ENCODE measurements at regions not wholly inside any gene's neighbourhood (a gene's known extent, or its start where the extent isn't known, plus 50 kb on each side); places are given as distances from the start of the nearest gene placed in this dataset.

DNA sequence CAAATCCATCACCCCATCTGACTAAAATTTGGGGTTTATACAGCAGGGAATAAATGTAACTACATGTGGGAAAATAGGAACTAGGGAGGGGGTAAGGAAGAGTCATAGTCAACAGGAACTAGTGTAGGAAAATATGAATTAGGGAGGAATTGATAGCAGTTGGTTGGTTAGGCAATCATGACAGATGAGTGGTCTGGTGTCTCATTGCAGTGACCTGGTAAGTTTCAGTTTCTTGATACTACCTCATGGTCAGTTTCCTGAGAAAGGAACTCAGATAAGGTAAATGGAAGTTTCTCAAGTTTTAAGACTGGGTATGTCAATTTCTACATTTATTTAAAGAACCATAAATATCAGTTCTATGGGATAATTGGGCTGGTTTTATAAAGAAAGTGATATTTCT lies 442.3 kb downstream of the NPIPA7 start:
- intact Hi-C loops (cut with DNase I; ENCODE audit: low total_unique reads) (no loop called here), in situ Hi-C loops (cut with MboI; ENCODE audit: low sequenced_read_pairs in 4 of 4) (no loop called here)
- Histone ChIP-seq H3K9me3 (no peaks in the 10 kb centered on the region), H3K27me3 (no peaks in the 10 kb centered on the region), H3K4me1 (no peaks in the 10 kb centered on the region), H3K27ac (no peak overlapping the region), H3K4me3 (no peak overlapping the region), H3K36me3 (no peaks in the 10 kb centered on the region)
- no peak for TF ChIP-seq POLR2A (IDR thresholded peaks at IDR 0.05)
- TF ChIP-seq, protein P1, sequence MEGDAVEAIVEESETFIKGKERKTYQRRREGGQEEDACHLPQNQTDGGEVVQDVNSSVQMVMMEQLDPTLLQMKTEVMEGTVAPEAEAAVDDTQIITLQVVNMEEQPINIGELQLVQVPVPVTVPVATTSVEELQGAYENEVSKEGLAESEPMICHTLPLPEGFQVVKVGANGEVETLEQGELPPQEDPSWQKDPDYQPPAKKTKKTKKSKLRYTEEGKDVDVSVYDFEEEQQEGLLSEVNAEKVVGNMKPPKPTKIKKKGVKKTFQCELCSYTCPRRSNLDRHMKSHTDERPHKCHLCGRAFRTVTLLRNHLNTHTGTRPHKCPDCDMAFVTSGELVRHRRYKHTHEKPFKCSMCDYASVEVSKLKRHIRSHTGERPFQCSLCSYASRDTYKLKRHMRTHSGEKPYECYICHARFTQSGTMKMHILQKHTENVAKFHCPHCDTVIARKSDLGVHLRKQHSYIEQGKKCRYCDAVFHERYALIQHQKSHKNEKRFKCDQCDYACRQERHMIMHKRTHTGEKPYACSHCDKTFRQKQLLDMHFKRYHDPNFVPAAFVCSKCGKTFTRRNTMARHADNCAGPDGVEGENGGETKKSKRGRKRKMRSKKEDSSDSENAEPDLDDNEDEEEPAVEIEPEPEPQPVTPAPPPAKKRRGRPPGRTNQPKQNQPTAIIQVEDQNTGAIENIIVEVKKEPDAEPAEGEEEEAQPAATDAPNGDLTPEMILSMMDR (IDR thresholded peaks at IDR 0.05 in 4 of 5, conservative IDR thresholded peaks at IDR 0.05 in 1 of 5) = no peak
- ATAC-seq = no peak
- DNase-seq = no peak

DNA sequence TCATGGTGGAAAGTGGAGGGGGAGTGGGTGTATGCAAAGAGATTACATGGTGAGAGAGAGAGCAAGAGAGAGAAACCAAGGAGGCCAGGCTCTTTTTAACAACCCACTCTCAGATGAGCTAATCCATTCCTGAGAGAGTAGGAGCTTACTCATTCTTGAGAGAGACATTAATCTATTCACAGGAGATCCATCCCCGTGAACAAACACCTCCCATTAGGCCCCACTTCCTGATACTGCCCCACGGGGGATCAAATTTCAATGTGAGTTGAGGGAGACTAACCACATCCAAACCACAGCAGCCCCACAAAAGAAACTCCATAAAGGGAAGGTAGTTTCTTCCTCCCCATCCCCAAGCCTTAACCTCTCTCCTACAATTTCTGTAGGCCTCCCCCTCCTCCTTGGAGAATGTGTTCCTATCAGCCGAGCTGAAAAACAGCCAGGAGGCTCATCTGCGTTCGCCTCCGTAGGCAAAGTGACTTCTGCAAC lies 450.0 kb downstream of the NPIPA7 start:
- intact Hi-C loops (cut with DNase I; ENCODE audit: low total_unique reads) (no loop called here), in situ Hi-C loops (cut with MboI; ENCODE audit: low sequenced_read_pairs in 4 of 4) (no loop called here)
- DNase-seq (no peak), ATAC-seq (no peak)
- TF ChIP-seq POLR2A (IDR thresholded peaks at IDR 0.05) = no peak
- TF ChIP-seq, protein P1 (IDR thresholded peaks at IDR 0.05 in 4 of 5, conservative IDR thresholded peaks at IDR 0.05 in 1 of 5) = no peak
- no peaks in the 10 kb centered on the region for H3K9me3 ChIP-seq
- H3K4me3 ChIP-seq = no peak overlapping the region
- H3K36me3 ChIP-seq = no peaks in the 10 kb centered on the region
- H3K27me3 ChIP-seq = no peaks in the 10 kb centered on the region
- H3K27ac ChIP-seq = no peak overlapping the region
- H3K4me1 ChIP-seq = no peaks in the 10 kb centered on the region

DNA sequence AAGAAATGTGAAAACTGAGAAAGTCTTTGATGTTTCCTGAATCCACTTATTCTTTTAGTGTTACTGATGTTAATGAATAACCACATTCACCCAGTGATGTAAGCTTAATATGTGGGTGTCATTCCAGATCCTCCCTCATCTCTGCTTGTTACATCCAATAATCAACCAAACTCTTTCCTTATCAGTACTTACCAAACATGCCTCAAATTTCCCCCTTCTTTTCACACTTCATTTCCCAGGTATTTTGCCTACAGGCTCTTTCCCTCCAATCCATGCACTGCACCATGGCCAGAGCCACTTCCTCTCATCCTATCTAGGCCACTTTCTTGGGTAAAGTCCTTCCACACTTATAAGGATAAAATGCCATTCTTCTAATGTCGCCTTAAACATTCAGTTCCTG lies 451.5 kb downstream of the NPIPA7 start:
- Histone ChIP-seq H3K4me3 (no peak overlapping the region), H3K9me3 (no peaks in the 10 kb centered on the region), H3K4me1 (no peaks in the 10 kb centered on the region), H3K27me3 (no peaks in the 10 kb centered on the region), H3K36me3 (no peaks in the 10 kb centered on the region), H3K27ac (no peak overlapping the region)
- in situ Hi-C loops (cut with MboI; ENCODE audit: low sequenced_read_pairs in 4 of 4) = no loop called here
- no peak for TF ChIP-seq POLR2A (IDR thresholded peaks at IDR 0.05)
- TF ChIP-seq, protein P1 (IDR thresholded peaks at IDR 0.05 in 4 of 5, conservative IDR thresholded peaks at IDR 0.05 in 1 of 5) = no peak
- DNase-seq (no peak), ATAC-seq (no peak)
- intact Hi-C loops (cut with DNase I; ENCODE audit: low total_unique reads) = no loop called here

DNA sequence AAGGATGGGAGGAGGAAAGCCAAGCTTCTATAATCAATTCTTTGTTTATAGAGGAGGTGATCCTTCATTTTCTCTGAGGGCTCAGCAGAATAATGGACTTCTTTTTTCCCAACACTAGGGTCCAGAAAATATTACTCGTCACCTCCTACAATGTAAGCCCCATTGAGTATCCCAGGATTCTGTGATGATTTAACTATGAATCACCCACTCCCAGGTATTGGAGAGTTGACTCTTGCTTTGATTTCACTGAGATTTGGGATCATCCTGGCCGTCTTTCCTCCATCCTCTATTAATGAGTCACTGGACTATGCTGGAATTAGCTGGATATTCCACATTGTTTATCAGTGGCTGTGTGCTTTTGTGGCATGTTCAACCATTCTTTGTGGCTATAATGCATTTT lies 452.0 kb downstream of the NPIPA7 start:
- Histone ChIP-seq H3K4me1 (no peaks in the 10 kb centered on the region), H3K36me3 (no peaks in the 10 kb centered on the region), H3K4me3 (no peak overlapping the region), H3K27me3 (no peaks in the 10 kb centered on the region), H3K27ac (no peak overlapping the region), H3K9me3 (no peaks in the 10 kb centered on the region)
- ATAC-seq = no peak
- no peak for DNase-seq
- intact Hi-C loops (cut with DNase I; ENCODE audit: low total_unique reads) = no loop called here
- in situ Hi-C loops (cut with MboI; ENCODE audit: low sequenced_read_pairs in 4 of 4) = no loop called here
- TF ChIP-seq, protein P1 (IDR thresholded peaks at IDR 0.05 in 4 of 5, conservative IDR thresholded peaks at IDR 0.05 in 1 of 5) = no peak

DNA sequence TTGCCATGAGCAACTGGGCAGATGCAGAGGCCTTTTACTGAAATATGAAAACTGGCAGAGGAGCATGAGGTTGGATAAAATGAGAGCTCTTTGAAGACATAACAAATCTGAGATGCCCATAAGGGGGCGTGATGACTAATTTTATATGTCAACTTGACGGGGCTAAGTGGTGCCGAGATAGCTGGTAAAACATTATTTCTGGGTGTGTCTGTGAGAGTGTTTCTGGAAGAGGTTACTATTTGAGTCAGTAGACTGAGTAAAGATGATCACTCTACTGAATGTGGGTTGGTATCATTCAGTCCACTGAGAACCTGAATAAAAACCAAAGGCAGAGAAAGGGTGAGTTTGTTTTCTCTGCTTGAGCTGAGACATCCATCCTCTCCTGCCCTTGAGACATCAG lies 454.2 kb downstream of the NPIPA7 start:
- intact Hi-C loops (cut with DNase I; ENCODE audit: low total_unique reads) = no loop called here
- H3K36me3 ChIP-seq = no peaks in the 10 kb centered on the region
- H3K27me3 ChIP-seq = no peaks in the 10 kb centered on the region
- in situ Hi-C loops (cut with MboI; ENCODE audit: low sequenced_read_pairs in 4 of 4) = no loop called here
- no peak overlapping the region for H3K27ac ChIP-seq
- H3K4me1 ChIP-seq = no peaks in the 10 kb centered on the region
- no peaks in the 10 kb centered on the region for H3K9me3 ChIP-seq
- H3K4me3 ChIP-seq = no peak overlapping the region
- no peak for TF ChIP-seq POLR2A (IDR thresholded peaks at IDR 0.05)
- TF ChIP-seq, protein P1 (IDR thresholded peaks at IDR 0.05 in 4 of 5, conservative IDR thresholded peaks at IDR 0.05 in 1 of 5) = no peak
- no peak for DNase-seq
- ATAC-seq = no peak

Data from gastrocnemius medialis (tissue), 4 donors.